AG04449 (cell line): ENCODE measurements at regions not wholly inside any gene's neighbourhood (a gene's known extent, or its start where the extent isn't known, plus 50 kb on each side); places are given as distances from the start of the nearest gene placed in this dataset.

ENCODE experiments used
- CTCF ChIA-PET: fragments of 350-600 bp; formaldehyde crosslinking; extraction: SDS; loops from one replicate; lab custom pipeline; 2021; ENCODE audit warnings: antibody characterized with exemption; lab: Yijun Ruan, JAX
- POLR2A ChIA-PET: fragments of 400-600, 350-600 bp; formaldehyde crosslinking; extraction: SDS; loops from one replicate; lab custom pipeline; 2020; ENCODE audit warnings: antibody characterized with exemption, inconsistent platforms; lab: Yijun Ruan, JAX
- DNase-seq: peaks from one replicate; pipeline ENCODE4 v3.0.0-alpha.2; 2010; ENCODE audit warnings: low read depth, low spot score
- H3K4me3 ChIP-seq: 2 replicates; pipeline ENCODE4 v1.5.1; 2011; ENCODE audit warnings: low read depth, mild to moderate bottlenecking, control low read depth, low read length
- TF ChIP-seq, protein P1 (sequence below): IDR thresholded peaks from one replicate; pipeline ENCODE4 v1.5.1; 2011; ENCODE audit warnings: mild to moderate bottlenecking, moderate library complexity, low read length, control low read depth, inconsistent platforms; ENCODE audit not compliant: insufficient read depth; ENCODE audit errors: missing control alignments

- ChIA-PET CTCF (interaction anchor here (1.2 to 1.3 kb wide), 2 partner anchors 10 to 16 kb away, joined by 3 to 4 read pairs; no protein-coding TSS in a partner anchor), POLR2A (interaction anchor here (0.6 kb wide), 1 partner anchor 36 kb away, joined by 3 read pairs; no protein-coding TSS in a partner anchor)
- no peak for DNase-seq
- H3K4me3 ChIP-seq, result no peak overlapping the region
- TF ChIP-seq, protein P1, sequence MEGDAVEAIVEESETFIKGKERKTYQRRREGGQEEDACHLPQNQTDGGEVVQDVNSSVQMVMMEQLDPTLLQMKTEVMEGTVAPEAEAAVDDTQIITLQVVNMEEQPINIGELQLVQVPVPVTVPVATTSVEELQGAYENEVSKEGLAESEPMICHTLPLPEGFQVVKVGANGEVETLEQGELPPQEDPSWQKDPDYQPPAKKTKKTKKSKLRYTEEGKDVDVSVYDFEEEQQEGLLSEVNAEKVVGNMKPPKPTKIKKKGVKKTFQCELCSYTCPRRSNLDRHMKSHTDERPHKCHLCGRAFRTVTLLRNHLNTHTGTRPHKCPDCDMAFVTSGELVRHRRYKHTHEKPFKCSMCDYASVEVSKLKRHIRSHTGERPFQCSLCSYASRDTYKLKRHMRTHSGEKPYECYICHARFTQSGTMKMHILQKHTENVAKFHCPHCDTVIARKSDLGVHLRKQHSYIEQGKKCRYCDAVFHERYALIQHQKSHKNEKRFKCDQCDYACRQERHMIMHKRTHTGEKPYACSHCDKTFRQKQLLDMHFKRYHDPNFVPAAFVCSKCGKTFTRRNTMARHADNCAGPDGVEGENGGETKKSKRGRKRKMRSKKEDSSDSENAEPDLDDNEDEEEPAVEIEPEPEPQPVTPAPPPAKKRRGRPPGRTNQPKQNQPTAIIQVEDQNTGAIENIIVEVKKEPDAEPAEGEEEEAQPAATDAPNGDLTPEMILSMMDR, result no peak
Measured at GRCh38 chr5:14069021-14069420, 74.1 kb upstream of the TRIO start.

- TF ChIP-seq, protein P1, result no peak
- no peak for DNase-seq
- POLR2A ChIA-PET, result no interaction called here
- CTCF ChIA-PET, result interaction anchor here (1.3 kb wide), 1 partner anchor 11 kb away, joined by 4 read pairs; no protein-coding TSS in a partner anchor
- H3K4me3 ChIP-seq, result no peak overlapping the region
Measured at GRCh38 chr5:14068136-14068535, 75.0 kb upstream of the TRIO start.

- DNase-seq, result no peak
- TF ChIP-seq, protein P1, result no peak
- no peak overlapping the region for H3K4me3 ChIP-seq
- ChIA-PET CTCF (no interaction called here), POLR2A (interaction anchor here (0.6 kb wide), 1 partner anchor 74 kb away, joined by 3 read pairs; no protein-coding TSS in a partner anchor)
Measured at GRCh38 chr5:14066326-14066725, 76.8 kb upstream of the TRIO start.

GRCh38 chr5:14064841-14065240, 78.3 kb upstream of the TRIO start:
- H3K4me3 ChIP-seq, result no peak overlapping the region
- peak; percentile 40 for DNase-seq
- ChIA-PET CTCF (interaction anchor here (1.2 kb wide), 1 partner anchor 21 kb away, joined by 4 read pairs; no protein-coding TSS in a partner anchor), POLR2A (interaction anchor here (0.9 to 1.4 kb wide), 2 partner anchors 27 to 92 kb away, joined by 3 read pairs; no protein-coding TSS in a partner anchor)
- TF ChIP-seq, protein P1, result no peak

- CTCF ChIA-PET, result no interaction called here
- no peak overlapping the region for H3K4me3 ChIP-seq
- TF ChIP-seq, protein P1, result no peak
- POLR2A ChIA-PET, result no interaction called here
- no peak for DNase-seq
Measured at GRCh38 chr5:14063691-14064090, 79.5 kb upstream of the TRIO start.

DNA sequence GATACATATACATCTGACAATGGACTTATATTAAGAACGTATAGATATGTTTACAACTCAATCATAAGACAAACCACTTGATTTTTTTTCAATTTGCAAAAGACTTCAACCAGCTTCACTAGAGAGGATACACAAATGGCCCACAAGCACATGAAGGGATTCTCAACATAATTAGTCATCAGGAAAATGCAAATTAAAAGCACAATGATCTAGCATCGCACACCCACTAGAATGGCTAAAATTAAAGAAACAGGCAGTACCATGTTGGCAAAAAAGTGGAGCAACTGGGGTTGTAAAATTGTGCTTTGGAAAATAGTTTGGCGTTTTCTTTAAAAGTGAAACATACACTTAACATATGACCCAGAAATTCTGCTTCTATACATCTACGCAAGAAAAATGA, 80.0 kb upstream of the TRIO start:
- no peak overlapping the region for H3K4me3 ChIP-seq
- ChIA-PET CTCF (interaction anchor here (0.9 kb wide), 1 partner anchor 143 kb away, joined by 3 read pairs; no protein-coding TSS in a partner anchor), POLR2A (no interaction called here)
- no peak for DNase-seq
- TF ChIP-seq, protein P1, result no peak
